OCI-LY1 (cell line): ENCODE measurements at regions not wholly inside any gene's neighbourhood (a gene's known extent, or its start where the extent isn't known, plus 50 kb on each side); places are given as distances from the start of the nearest gene placed in this dataset.

ENCODE experiments used
- EZH2 ChIP-seq: fragments of 200-600 bp; sonication (generic), shearing (Covaris generic); IDR thresholded peaks from 2 replicates; pipeline ENCODE4 v1.8.0; 2017; ENCODE audit warnings: borderline replicate concordance, mixed run types, mild to moderate bottlenecking, antibody characterized with exemption, low read length, moderate library complexity, mixed read lengths
- TF ChIP-seq, protein P1 (sequence below): fragments of 200-600 bp; sonication (generic), shearing (Covaris generic); IDR thresholded peaks from 2 replicates; pipeline ENCODE4 v1.5.1; 2017; ENCODE audit warnings: mild to moderate bottlenecking, antibody characterized with exemption, low read length, moderate library complexity, mixed read lengths

DNA sequence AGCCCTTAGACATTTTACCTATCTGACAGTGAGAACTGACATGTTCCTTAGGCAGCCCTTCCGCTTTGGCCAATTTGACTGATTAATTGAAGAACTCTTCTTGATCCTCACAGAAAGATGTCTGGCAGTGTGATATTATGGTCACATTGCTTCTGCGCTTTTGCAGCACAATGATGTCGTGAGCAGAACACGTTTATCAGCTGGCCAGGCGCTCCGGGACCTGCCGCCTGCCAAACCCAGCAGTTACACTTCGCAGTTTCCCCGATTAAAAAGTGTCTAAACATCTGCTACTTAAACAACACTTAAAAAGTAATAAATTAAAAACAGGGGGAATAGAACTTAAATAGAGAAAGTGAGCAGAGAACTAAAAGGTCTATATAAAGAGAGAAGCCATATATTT lies 103.5 kb upstream of the ETS2 start:
- TF ChIP-seq, protein P1, sequence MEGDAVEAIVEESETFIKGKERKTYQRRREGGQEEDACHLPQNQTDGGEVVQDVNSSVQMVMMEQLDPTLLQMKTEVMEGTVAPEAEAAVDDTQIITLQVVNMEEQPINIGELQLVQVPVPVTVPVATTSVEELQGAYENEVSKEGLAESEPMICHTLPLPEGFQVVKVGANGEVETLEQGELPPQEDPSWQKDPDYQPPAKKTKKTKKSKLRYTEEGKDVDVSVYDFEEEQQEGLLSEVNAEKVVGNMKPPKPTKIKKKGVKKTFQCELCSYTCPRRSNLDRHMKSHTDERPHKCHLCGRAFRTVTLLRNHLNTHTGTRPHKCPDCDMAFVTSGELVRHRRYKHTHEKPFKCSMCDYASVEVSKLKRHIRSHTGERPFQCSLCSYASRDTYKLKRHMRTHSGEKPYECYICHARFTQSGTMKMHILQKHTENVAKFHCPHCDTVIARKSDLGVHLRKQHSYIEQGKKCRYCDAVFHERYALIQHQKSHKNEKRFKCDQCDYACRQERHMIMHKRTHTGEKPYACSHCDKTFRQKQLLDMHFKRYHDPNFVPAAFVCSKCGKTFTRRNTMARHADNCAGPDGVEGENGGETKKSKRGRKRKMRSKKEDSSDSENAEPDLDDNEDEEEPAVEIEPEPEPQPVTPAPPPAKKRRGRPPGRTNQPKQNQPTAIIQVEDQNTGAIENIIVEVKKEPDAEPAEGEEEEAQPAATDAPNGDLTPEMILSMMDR, result no peak
- no peak for TF ChIP-seq EZH2
